ENCODE measurements at regions not wholly inside any gene's neighbourhood (a gene's known extent, or its start where the extent isn't known, plus 50 kb on each side); places are given as distances from the start of the nearest gene placed in this dataset.

DNA sequence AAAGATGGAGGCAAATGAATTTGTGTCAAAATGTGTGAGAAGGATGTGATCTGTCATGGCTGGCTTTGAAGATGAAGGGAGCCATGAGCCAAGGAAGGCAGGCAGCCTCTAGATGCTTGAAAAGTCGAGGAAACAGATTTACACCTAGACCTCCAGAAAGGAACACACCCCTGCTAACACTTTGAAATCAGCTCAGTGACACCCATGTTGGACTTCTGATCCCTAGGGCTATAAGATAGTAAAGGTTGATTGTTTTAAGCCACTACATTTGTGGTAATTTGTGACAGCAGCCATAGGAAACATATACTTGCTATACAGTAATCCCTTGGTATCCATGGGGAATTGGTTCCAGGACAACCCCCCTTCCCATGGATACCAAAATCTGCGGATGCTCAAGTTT is 80.5 kb upstream of the DYRK2 start:
- H3K4me3 ChIP-seq (ENCODE audit: low read depth, low read length) = no peak overlapping the region
- TF ChIP-seq, protein P1, sequence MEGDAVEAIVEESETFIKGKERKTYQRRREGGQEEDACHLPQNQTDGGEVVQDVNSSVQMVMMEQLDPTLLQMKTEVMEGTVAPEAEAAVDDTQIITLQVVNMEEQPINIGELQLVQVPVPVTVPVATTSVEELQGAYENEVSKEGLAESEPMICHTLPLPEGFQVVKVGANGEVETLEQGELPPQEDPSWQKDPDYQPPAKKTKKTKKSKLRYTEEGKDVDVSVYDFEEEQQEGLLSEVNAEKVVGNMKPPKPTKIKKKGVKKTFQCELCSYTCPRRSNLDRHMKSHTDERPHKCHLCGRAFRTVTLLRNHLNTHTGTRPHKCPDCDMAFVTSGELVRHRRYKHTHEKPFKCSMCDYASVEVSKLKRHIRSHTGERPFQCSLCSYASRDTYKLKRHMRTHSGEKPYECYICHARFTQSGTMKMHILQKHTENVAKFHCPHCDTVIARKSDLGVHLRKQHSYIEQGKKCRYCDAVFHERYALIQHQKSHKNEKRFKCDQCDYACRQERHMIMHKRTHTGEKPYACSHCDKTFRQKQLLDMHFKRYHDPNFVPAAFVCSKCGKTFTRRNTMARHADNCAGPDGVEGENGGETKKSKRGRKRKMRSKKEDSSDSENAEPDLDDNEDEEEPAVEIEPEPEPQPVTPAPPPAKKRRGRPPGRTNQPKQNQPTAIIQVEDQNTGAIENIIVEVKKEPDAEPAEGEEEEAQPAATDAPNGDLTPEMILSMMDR (IDR thresholded peaks at IDR 0.05; ENCODE audit: insufficient read depth, low read depth, low read length, missing control alignments) = no peak
- DNase-seq (ENCODE audit: low read depth) = no peak

DNA sequence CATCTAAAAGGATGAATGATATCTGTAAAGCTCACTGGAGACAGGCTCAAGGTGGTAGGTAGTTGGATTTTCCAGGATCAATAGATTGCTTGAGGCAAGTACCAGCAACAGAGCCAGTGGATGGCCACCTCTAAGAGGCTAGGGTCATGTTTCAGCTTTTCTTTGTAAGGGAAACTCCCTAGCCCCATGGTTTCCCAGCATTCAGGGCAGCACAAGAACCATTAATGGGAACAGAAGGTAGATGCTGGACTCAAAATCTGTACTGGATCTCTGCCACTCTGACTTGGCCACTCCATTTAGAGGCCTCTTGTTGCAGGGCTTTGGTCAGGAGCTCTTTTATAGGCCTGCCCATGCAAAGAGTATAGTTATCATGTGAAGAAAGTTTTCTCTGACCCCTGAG is 76.1 kb upstream of the DYRK2 start:
- DNase-seq (ENCODE audit: low read depth) = no peak
- no peak overlapping the region for H3K4me3 ChIP-seq (ENCODE audit: low read depth, low read length)
- TF ChIP-seq, protein P1 (IDR thresholded peaks at IDR 0.05; ENCODE audit: insufficient read depth, low read depth, low read length, missing control alignments) = no peak

DNA sequence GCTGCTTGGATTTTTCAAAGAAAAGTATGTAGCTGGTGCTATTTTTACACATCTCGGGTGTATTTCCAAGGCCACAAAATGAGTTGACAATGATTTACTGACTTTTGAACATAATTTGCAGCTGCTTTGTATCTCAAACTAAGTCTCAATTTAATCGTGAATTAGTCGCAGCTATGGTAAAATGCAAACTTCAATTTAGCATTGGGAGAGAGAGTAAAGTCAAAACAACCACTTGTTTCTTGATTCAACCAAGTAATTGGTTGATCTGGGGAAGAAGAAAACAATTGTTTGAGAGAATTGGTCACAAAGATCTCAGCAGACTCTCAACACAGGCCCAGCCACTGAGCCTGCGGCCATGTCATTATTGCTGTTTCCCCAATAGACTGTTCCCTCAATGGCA is 75.0 kb upstream of the DYRK2 start:
- TF ChIP-seq, protein P1 (IDR thresholded peaks at IDR 0.05; ENCODE audit: insufficient read depth, low read depth, low read length, missing control alignments) = no peak
- no peak overlapping the region for H3K4me3 ChIP-seq (ENCODE audit: low read depth, low read length)
- DNase-seq (ENCODE audit: low read depth) = no peak

DNA sequence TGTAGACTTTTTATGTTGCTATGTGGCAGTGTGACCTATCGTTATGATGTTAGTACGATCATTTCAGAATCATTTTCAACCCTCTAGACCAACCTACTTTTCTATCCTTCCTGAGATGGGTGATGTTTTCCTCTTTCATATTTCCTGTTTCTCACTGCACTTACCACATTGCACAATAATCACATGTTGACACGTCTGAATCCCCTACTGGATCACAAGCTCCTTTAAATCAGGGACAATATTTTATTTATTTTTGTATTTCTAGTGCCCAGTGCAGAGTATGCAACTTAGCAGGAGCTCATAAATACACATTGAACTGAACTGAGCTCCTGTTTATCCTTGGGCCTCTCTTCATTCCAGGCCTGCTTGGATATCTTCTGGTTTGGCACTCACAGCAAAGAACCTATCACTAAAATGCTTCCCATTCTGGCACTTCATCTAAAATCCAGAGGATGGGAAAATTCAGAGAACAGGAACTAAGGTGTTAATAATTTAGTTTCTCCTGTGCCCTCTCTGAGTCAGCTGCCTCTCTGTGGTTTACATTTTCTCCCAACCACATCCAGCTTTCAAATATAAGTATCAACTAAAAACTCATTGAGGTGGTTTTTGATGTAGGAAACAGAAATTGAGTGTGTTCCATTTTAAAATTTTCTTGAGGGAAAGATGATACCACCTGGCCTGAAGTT is 69.4 kb upstream of the DYRK2 start:
- no peak for DNase-seq (ENCODE audit: low read depth)
- no peak overlapping the region for H3K4me3 ChIP-seq (ENCODE audit: low read depth, low read length)
- TF ChIP-seq, protein P1 (IDR thresholded peaks at IDR 0.05; ENCODE audit: insufficient read depth, low read depth, low read length, missing control alignments) = no peak

DNA sequence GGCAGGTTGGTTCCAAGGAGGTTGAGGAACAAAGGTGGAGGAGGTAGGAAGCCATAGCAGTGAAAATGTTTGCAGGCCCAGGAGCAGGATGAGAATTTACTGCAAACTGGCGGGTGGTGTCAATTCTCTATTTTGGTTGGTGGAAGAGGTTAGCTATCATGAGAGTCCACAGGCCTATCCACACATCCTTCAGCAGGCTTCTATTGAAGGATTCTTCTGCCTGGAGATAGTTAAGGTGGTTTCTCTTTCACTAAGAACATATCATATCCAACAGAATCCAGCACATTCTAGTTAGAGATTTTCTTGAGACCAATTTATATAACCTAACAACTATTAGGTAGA is 68.9 kb upstream of the DYRK2 start:
- no peak for DNase-seq (ENCODE audit: low read depth)
- no peak overlapping the region for H3K4me3 ChIP-seq (ENCODE audit: low read depth, low read length)
- TF ChIP-seq, protein P1 (IDR thresholded peaks at IDR 0.05; ENCODE audit: insufficient read depth, low read depth, low read length, missing control alignments) = no peak

DNA sequence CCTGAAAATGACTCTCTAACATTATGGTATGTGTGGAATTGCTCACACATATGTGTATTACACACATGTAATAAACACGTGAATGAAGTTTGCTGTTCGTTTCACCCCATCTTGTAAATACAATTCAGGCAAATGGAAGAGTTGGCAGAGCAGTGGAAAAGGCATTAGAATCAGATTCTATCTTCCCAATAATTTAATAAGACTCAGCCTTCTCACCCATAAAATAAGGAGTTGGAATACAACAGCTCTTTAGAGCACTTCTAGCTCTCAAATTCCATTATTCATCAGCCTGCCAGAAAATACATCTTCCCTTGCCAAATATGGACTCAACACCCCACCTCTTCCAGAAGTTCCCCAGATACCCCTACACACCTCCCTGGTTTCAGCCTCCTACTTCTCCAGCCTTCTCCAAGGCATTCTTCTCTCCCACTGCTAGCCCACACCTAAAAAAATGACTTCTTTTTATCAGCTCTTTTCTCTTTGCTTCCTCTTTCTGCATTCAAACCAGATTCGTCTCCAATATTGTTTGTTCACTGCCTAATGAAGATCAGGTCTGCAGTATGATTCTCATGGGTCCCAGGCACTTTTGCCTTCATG is 66.2 kb upstream of the DYRK2 start:
- no peak for DNase-seq (ENCODE audit: low read depth)
- TF ChIP-seq, protein P1 (IDR thresholded peaks at IDR 0.05; ENCODE audit: insufficient read depth, low read depth, low read length, missing control alignments) = no peak

DNA sequence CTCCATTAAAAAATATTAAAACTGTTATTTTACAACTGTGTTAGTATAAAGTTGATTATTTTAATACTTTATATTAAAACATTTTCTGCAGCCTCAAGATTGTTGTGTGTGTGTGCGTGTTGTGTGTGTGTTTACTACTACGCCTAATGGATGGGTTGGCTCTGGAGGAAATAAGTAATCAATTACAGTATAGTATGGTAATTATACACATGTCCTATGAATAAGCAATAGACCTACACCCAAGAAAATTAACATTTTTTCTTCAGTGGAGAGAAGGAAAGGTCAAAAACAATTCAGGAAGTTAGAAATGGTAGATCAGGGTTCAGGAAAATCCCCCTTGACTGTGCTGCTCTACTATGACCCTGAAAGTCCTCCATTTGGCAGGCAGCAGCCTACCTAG is 65.7 kb upstream of the DYRK2 start:
- H3K4me3 ChIP-seq (ENCODE audit: low read depth, low read length) = no peak overlapping the region
- TF ChIP-seq, protein P1 (IDR thresholded peaks at IDR 0.05; ENCODE audit: insufficient read depth, low read depth, low read length, missing control alignments) = no peak
- DNase-seq (ENCODE audit: low read depth) = no peak

More for the DNA sequence above, 66.2 kb upstream of the DYRK2 start:
- no peak overlapping the region for H3K4me3 ChIP-seq (ENCODE audit: low read depth, low read length)
